T-cell (primary cell): ENCODE measurements at regions not wholly inside any gene's neighbourhood (a gene's known extent, or its start where the extent isn't known, plus 50 kb on each side); places are given as distances from the start of the nearest gene placed in this dataset.
"Not testable (repeated sequence)": the region's sequence is repeated elsewhere in the genome, so short reads cannot be mapped to it uniquely, and the experiment has no call there.

Experiments used
- ATAC-seq, 4 experiments: fragments of 200-7000 bp in 3 of 4; fragments of 150-1000 bp in 1 of 4; cut with Tn5 transposase; replicated peaks in 1 of 4; 1 replicate in 3 of 4; 2 replicates in 1 of 4; pipeline ENCODE4 v1.10.0; 2021; ENCODE audit warnings: moderate library complexity in 3 of 4, mild to moderate bottlenecking in 2 of 4, moderate number of reproducible peaks in 1 of 4
- CTCF ChIA-PET, 2 donors: fragments of 300-600 bp; sonication (Branson Sonifier 250); formaldehyde crosslinking; loops; one replicate each; lab custom pipeline; 2022; ENCODE audit warnings: antibody characterized with exemption in 2 of 2; lab: Charles Lee
- POLR2A ChIA-PET, 2 donors: fragments of 300-600 bp; sonication (Branson Sonifier 250); formaldehyde crosslinking; loops; one replicate each; lab custom pipeline; 2022; ENCODE audit warnings: antibody characterized with exemption in 2 of 2; lab: Charles Lee
- DNase-seq, 35 experiments: peaks; one replicate each; pipeline versions ENCODE4 v3.0.0 to v3.0.0-alpha.2; 2013 to 2023
- H3K27ac ChIP-seq: one replicate; pipeline ENCODE4 v1.5.1; 2013; ENCODE audit warnings: low read length
- H3K27me3 ChIP-seq, 2 experiments: replicated peaks in 1 of 2; 1 replicate in 1 of 2; 2 replicates in 1 of 2; pipeline versions ENCODE4 v1.6.1 to v1.7.0; 2013; ENCODE audit warnings: low read length in 1 of 2, mixed read lengths in 1 of 2; ENCODE audit not compliant: control insufficient read depth in 2 of 2, insufficient read depth in 2 of 2; ENCODE audit errors: extremely low read depth in 1 of 2
- H3K36me3 ChIP-seq, 2 donors: 1 replicate in 1 of 2; 2 replicates in 1 of 2; pipeline versions ENCODE4 v1.6.1 to v1.7.0; 2013; ENCODE audit warnings: low read length in 1 of 2; ENCODE audit not compliant: control insufficient read depth in 2 of 2, insufficient read depth in 1 of 2; ENCODE audit errors: extremely low read depth in 1 of 2
- H3K4me1 ChIP-seq, 2 experiments: 1 replicate in 1 of 2; 2 replicates in 1 of 2; pipeline versions ENCODE4 v1.6.1 to v1.7.0; 2013; ENCODE audit warnings: low read length in 2 of 2, mixed read lengths in 1 of 2; ENCODE audit not compliant: insufficient read depth in 2 of 2, control insufficient read depth in 1 of 2; ENCODE audit errors: extremely low read depth in 1 of 2
- H3K4me3 ChIP-seq, 2 donors: 1 replicate in 1 of 2; 2 replicates in 1 of 2; pipeline versions ENCODE4 v1.5.1 to v1.7.0; 2013; ENCODE audit warnings: mild to moderate bottlenecking in 2 of 2, low read length in 1 of 2, moderate library complexity in 1 of 2; ENCODE audit not compliant: control insufficient read depth in 1 of 2; ENCODE audit errors: extremely low read depth in 1 of 2
- H3K9me3 ChIP-seq: 2 replicates; pipeline ENCODE4 v1.7.0; 2013
- H3K27ac Mint-ChIP-seq, 2 donors: one replicate each; pipeline ENCODE4 v1.8.0; 2020 to 2021; ENCODE audit warnings: mild to moderate bottlenecking in 2 of 2, mixed read lengths in 2 of 2
- H3K27me3 Mint-ChIP-seq, 2 donors: one replicate each; pipeline ENCODE4 v1.8.0; 2021 to 2022; ENCODE audit warnings: mixed read lengths in 2 of 2
- H3K36me3 Mint-ChIP-seq: one replicate; pipeline ENCODE4 v1.8.0; 2021; ENCODE audit warnings: mixed read lengths
- H3K4me1 Mint-ChIP-seq, 3 donors: one replicate each; pipeline ENCODE4 v1.8.0; 2020 to 2022; ENCODE audit warnings: mixed read lengths in 3 of 3, mild to moderate bottlenecking in 1 of 3
- H3K4me3 Mint-ChIP-seq, 3 donors: one replicate each; pipeline ENCODE4 v1.8.0; 2020 to 2022; ENCODE audit warnings: mild to moderate bottlenecking in 3 of 3, mixed read lengths in 3 of 3, moderate library complexity in 3 of 3
- H3K9me3 Mint-ChIP-seq, 3 donors: one replicate each; pipeline ENCODE4 v1.8.0; 2020 to 2022; ENCODE audit warnings: mixed read lengths in 3 of 3
- WGBS: methylation state at CpG from one replicate; pipeline ENCODE4 v1.1.5; 2013; ENCODE audit warnings: missing lambda C conversion rate; ENCODE audit not compliant: insufficient coverage; 5-methylcytosine and 5-hydroxymethylcytosine counted together

DNA sequence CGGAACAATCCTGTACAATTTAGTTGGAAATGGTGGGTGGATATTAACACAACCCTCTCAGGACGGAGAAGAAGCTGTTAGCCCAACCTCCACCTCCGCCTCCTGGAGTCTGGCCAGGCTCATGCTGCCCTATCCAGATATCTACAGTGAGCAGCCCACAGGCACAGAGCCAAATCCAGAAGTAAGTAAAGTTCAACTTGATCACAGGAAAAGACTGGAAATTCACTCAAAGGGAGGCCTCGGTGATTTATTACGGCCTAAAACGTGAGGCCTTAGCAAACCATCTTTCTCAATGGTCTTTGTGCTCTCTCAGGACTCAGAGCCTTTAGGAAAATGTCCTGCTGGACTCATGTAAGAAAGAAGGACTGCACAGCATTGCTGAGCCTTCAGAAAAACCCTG lies 330.4 kb downstream of the CEP170 start:
- DNase-seq, H3K4me1 Mint-ChIP-seq, H3K9me3 ChIP-seq, CTCF ChIA-PET, POLR2A ChIA-PET, H3K36me3 ChIP-seq, H3K27ac Mint-ChIP-seq, H3K27me3 Mint-ChIP-seq, ATAC-seq, H3K4me3 Mint-ChIP-seq, H3K4me1 ChIP-seq, H3K36me3 Mint-ChIP-seq, H3K27ac ChIP-seq, H3K27me3 ChIP-seq, H3K9me3 Mint-ChIP-seq, H3K4me3 ChIP-seq: not testable (repeated sequence)
- 63% methylated on average over 4 of the region's 6 CpGs for WGBS

DNA sequence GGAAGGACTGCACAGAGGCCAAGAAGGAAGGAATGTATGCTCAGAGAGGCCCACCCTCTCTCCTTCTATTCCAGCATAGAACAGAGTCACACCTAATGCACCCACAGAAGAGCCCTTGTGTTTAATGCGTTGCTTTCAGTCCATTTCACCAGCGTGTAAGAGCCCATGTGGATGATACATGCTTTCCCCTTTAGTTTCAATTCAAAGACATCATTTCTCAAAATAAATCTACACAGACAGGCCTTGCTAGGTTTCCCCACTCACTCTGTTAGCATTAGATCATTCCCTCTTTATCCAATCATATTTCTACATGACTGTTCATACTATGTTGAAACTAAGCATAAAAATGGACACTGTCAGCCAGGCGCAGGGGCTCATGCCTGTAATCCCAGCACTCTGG lies 331.5 kb downstream of the CEP170 start:
- H3K9me3 ChIP-seq, ATAC-seq, H3K27ac ChIP-seq, H3K4me1 ChIP-seq, POLR2A ChIA-PET, DNase-seq, H3K36me3 Mint-ChIP-seq, H3K36me3 ChIP-seq, H3K27me3 ChIP-seq, H3K27me3 Mint-ChIP-seq, H3K27ac Mint-ChIP-seq, H3K4me3 ChIP-seq, H3K9me3 Mint-ChIP-seq, H3K4me3 Mint-ChIP-seq, CTCF ChIA-PET, H3K4me1 Mint-ChIP-seq: not testable (repeated sequence)
- WGBS, result 100% methylated on average over 3 of the region's 3 CpGs

DNA sequence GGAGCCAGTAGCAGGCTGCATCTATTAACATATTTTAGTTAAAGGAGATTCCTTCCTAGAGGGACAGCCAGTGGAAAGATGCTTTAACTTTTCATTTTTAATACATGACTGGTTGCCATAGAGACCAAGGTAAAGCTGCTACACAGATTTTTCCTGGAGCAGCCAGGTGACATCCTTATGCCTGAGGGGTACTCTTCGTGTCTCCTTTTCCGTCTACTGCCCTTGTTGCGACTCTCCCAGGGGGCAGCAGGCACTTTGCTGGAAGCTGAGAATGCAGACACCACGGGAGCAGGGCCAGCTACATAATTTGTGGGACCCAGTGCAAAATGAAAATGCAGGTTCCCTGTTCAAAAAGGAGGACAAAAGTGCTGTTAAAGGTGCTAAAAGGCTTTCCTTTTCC lies 340.4 kb downstream of the CEP170 start:
- H3K27me3 ChIP-seq, H3K4me1 Mint-ChIP-seq, H3K27ac Mint-ChIP-seq, H3K9me3 ChIP-seq, H3K4me3 ChIP-seq, H3K36me3 Mint-ChIP-seq, DNase-seq, H3K27ac ChIP-seq, H3K4me3 Mint-ChIP-seq, CTCF ChIA-PET, H3K4me1 ChIP-seq, POLR2A ChIA-PET, H3K27me3 Mint-ChIP-seq, H3K9me3 Mint-ChIP-seq, ATAC-seq, H3K36me3 ChIP-seq: not testable (repeated sequence)
- WGBS, result 51% methylated on average over 3 of the region's 4 CpGs

DNA sequence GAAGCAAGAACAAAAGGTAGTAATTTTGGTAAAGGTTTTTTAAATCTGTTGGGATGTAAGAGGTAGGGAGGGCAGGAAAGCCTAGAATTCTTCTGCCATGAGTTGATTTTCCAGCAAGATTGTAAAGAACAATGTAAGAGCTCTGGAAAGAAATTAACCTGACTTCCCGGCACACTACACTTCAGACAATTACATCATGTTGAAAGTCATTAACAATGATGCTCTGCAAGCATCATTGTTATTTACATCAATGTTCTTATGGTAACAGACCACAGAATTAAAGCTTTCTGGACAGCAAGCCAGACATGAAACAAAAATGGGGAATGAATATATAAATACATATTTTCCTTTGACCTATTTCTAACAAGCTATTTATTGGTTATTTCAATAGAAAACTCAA lies 342.2 kb downstream of the CEP170 start:
- H3K4me1 Mint-ChIP-seq, H3K4me3 Mint-ChIP-seq, H3K36me3 ChIP-seq, H3K9me3 Mint-ChIP-seq, H3K27me3 ChIP-seq, ATAC-seq, H3K36me3 Mint-ChIP-seq, POLR2A ChIA-PET, H3K4me3 ChIP-seq, CTCF ChIA-PET, H3K9me3 ChIP-seq, H3K27ac Mint-ChIP-seq, H3K27ac ChIP-seq, H3K4me1 ChIP-seq, H3K27me3 Mint-ChIP-seq, DNase-seq: not testable (repeated sequence)
- no CpG with 5 or more reads among the region's 1 CpG for WGBS

DNA sequence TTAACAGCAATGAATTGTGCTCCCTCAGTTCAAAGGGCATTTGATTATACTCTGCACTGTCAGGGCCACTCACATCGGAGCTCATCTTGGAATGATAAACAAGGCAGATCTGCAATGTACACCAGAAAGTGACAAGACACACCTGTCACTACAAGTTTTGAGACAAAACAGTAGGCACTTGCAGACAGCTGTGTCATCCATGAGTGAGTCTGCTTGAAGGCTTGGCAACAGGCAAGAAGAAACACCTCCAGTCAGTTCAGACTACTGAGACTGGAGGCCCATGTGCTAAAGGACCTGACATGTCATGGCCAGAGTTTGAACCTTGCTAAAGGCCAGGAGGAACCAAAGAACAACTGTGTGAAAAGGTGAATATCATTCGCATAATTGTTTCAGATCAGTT lies 354.5 kb downstream of the CEP170 start:
- H3K27ac Mint-ChIP-seq, H3K27ac ChIP-seq, H3K9me3 ChIP-seq, ATAC-seq, CTCF ChIA-PET, H3K9me3 Mint-ChIP-seq, H3K36me3 Mint-ChIP-seq, H3K4me3 ChIP-seq, H3K4me1 ChIP-seq, POLR2A ChIA-PET, H3K4me1 Mint-ChIP-seq, H3K27me3 Mint-ChIP-seq, H3K36me3 ChIP-seq, DNase-seq, H3K27me3 ChIP-seq, H3K4me3 Mint-ChIP-seq: not testable (repeated sequence)
- WGBS, result 91% methylated on average over 1 of the region's 2 CpGs

DNA sequence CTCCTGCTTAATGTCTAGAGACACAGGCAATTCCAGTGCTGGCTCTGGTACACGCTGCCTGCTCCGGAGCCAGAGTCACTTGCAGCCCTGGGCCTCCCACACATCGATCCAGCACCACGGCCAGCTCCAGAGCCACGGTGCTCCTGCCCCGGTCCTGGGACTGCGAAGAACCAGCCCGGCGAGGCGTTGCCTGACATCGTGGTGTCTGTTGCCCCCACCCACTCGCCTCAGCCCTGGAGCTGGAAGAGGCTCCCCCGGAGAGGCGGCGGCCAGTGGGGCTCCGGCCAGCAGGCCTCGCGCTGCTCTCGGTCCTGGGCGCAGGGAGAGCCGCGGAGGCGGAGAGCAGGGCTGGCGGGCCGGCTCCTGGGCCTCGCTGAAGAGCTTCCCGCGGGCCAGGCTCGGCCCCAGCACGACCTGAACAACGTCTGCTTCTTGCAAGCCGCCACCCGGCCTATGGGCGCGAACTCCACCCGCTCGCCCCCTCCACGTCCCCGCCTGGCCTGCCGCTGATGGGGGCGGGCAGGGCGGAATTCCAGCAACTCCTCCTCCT lies 364.8 kb downstream of the CEP170 start:
- ATAC-seq, result no peak

DNA sequence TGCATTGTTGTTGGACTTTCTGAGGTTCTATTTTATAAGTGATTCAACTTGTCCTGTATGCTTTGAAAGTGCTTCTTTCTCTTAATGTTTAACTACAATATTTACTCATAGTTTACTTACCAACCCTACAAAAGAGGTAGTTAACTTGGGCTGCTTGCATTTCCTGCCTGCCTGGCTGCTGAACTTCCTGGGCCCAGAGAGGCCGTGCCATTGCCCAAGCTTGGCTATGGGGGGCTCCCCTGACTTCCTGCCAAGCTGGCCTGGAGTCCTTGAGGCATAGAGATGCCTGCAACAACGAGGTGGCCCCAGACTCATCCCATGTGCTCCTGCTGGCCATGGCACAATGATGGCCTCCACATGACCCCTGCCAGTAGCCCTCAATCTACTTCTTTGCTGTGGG lies 361.6 kb upstream of the PLD5 start:
- Mint-ChIP-seq H3K27me3 (peaks cover 11 to 13% of the 10 kb centered on the region in 2 donors), H3K27ac (no peak overlapping the region), H3K9me3 (peaks cover 0 to 3% (median 3%) of the 10 kb centered on the region in 3 donors), H3K36me3 (no peaks in the 10 kb centered on the region), H3K4me3 (no peak overlapping the region), H3K4me1 (no peaks in the 10 kb centered on the region)
- 30% methylated on average over 2 of the region's 2 CpGs for WGBS
- H3K27me3 ChIP-seq, result peaks cover 0 to 9% of the 10 kb centered on the region in 2 experiments
- H3K27ac ChIP-seq, result no peak overlapping the region
- ChIA-PET CTCF (no interaction called here), POLR2A (no interaction called here)
- no peaks in the 10 kb centered on the region for H3K36me3 ChIP-seq
- H3K4me3 ChIP-seq, result no peak overlapping the region
- DNase-seq, result no peak
- H3K4me1 ChIP-seq, result no peaks in the 10 kb centered on the region
- no peak for ATAC-seq
- no peaks in the 10 kb centered on the region for H3K9me3 ChIP-seq

More for the DNA sequence above, 364.8 kb downstream of the CEP170 start:
- WGBS, result 16% methylated on average over 39 of the region's 42 CpGs
- DNase-seq, result no peak
- Histone ChIP-seq H3K27me3 (peaks cover 0 to 4% of the 10 kb centered on the region in 2 experiments), H3K4me1 (no peaks in the 10 kb centered on the region), H3K4me3 (no peak overlapping the region), H3K9me3 (no peaks in the 10 kb centered on the region), H3K36me3 (no peaks in the 10 kb centered on the region), H3K27ac (no peak overlapping the region)
- peaks cover 0 to 5% (median 3%) of the 10 kb centered on the region in 3 donors for H3K9me3 Mint-ChIP-seq
- H3K4me3 Mint-ChIP-seq, result no peak overlapping the region
- no peaks in the 10 kb centered on the region for H3K4me1 Mint-ChIP-seq
- H3K27ac Mint-ChIP-seq, result no peak overlapping the region
- POLR2A ChIA-PET, result no interaction called here
- peaks cover 12 to 14% of the 10 kb centered on the region in 2 donors for H3K27me3 Mint-ChIP-seq
- H3K36me3 Mint-ChIP-seq, result no peaks in the 10 kb centered on the region
- CTCF ChIA-PET, result no interaction called here
